Body of pancreas (tissue), 4 donors: ENCODE measurements at regions not wholly inside any gene's neighbourhood (a gene's known extent, or its start where the extent isn't known, plus 50 kb on each side); places are given as distances from the start of the nearest gene placed in this dataset.

Experiments
- ATAC-seq: fragments of 150-250 bp; one replicate; pipeline ENCODE4 v1.9.1; 2016
- DNase-seq, 4 donors: peaks; one replicate each; pipeline ENCODE4 v3.0.0-alpha.2; 2019
- H3K27ac ChIP-seq, 4 donors: fragments of 200-600 bp; sonication (generic); 1 replicate in 3 of 4; 2 replicates in 1 of 4; pipeline versions ENCODE4 v1.5.1 to v1.6.1; 2016 to 2019; ENCODE audit warnings: mild to moderate bottlenecking in 1 of 4, mixed read lengths in 1 of 4, moderate library complexity in 1 of 4
- H3K27me3 ChIP-seq, 2 donors: fragments of 200-600 bp; sonication (generic); one replicate each; pipeline ENCODE4 v1.6.0; 2016; ENCODE audit warnings: mild to moderate bottlenecking in 1 of 2
- H3K36me3 ChIP-seq, 2 donors: fragments of 200-600 bp; sonication (generic); replicated peaks in 1 of 2; 2 replicates each; pipeline ENCODE4 v1.5.1; 2016; ENCODE audit warnings: low read depth in 2 of 2; ENCODE audit not compliant: insufficient read depth in 1 of 2
- H3K4me1 ChIP-seq: fragments of 200-600 bp; sonication (generic); one replicate; pipeline ENCODE4 v1.6.0; 2016
- H3K4me3 ChIP-seq, 2 donors: fragments of 200-600 bp; sonication (generic); 1 replicate in 1 of 2; 2 replicates in 1 of 2; pipeline ENCODE4 v1.5.1; 2016 to 2019
- H3K9me3 ChIP-seq, 3 donors: fragments of 200-600 bp; sonication (generic); 1 replicate in 2 of 3; 2 replicates in 1 of 3; pipeline ENCODE4 v1.5.1; 2016
- POLR2A ChIP-seq, 3 donors: fragments of 450-650 bp; IDR thresholded peaks; one replicate each; pipeline ENCODE4 v1.6.1; 2016; ENCODE audit warnings: antibody characterized with exemption in 3 of 3, mild to moderate bottlenecking in 2 of 3
- WGBS, 2 donors: methylation state at CpG; one replicate each; pipeline ENCODE4 v1.1.5; 2017; 5-methylcytosine and 5-hydroxymethylcytosine counted together
- intact Hi-C: fragments of 100-400 bp; cut with DNase I; formaldehyde crosslinking; loops from one replicate; pipeline ENCODE4 v1.15.1; 2023
- TF ChIP-seq, protein P1 (sequence below), 7 experiments: fragments of 450-650 bp in 4 of 7; fragments of 200-600 bp in 3 of 7; sonication (generic) in 3 of 7; IDR thresholded peaks; one replicate each; pipeline ENCODE4 v1.5.1; 2016 to 2019; ENCODE audit warnings: antibody characterized with exemption in 7 of 7

DNA sequence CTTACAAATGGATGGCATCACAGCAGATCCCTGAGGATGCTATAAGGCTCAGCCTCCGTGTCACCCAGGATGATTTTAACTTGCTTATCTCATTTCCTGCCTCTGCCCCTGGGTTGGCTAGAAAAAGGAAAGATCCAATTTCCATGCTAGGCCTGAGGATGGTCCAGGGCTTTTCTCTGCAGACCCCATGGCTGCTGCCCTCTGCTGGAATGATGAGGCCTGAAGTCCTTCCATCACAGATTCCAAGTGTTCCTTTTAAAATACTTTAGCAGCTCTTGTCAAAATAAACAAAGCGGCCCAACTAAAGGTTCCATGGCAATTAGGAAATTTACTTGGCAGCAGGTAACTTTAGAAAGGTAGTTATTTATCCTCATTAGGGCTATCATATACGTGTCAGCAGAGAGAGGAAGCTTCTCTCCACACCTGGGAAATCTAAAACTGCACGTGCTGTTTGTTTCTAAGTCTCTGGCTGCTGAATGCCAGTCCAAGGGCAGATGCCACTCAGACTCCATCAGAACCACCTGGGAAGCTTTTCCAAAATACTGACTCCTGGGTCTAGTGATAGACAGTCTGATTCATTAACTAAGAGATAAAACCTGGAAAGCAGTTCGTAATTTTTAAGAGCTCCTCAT lies 401.9 kb upstream of the IL12A start:
- no peaks in the 10 kb centered on the region for H3K9me3 ChIP-seq
- H3K36me3 ChIP-seq: no peaks in the 10 kb centered on the region
- H3K4me1 ChIP-seq: no peaks in the 10 kb centered on the region
- no peak overlapping the region for H3K27ac ChIP-seq
- WGBS, 2 donors: 23 to 27% methylated on average over 5 of the region's 5 CpGs
- no peak for TF ChIP-seq POLR2A (IDR thresholded peaks at IDR 0.05)
- TF ChIP-seq, protein P1, sequence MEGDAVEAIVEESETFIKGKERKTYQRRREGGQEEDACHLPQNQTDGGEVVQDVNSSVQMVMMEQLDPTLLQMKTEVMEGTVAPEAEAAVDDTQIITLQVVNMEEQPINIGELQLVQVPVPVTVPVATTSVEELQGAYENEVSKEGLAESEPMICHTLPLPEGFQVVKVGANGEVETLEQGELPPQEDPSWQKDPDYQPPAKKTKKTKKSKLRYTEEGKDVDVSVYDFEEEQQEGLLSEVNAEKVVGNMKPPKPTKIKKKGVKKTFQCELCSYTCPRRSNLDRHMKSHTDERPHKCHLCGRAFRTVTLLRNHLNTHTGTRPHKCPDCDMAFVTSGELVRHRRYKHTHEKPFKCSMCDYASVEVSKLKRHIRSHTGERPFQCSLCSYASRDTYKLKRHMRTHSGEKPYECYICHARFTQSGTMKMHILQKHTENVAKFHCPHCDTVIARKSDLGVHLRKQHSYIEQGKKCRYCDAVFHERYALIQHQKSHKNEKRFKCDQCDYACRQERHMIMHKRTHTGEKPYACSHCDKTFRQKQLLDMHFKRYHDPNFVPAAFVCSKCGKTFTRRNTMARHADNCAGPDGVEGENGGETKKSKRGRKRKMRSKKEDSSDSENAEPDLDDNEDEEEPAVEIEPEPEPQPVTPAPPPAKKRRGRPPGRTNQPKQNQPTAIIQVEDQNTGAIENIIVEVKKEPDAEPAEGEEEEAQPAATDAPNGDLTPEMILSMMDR (IDR thresholded peaks at IDR 0.05): no peak
- no peak overlapping the region for H3K4me3 ChIP-seq
- ATAC-seq: no peak
- no peak for DNase-seq
- no peaks in the 10 kb centered on the region for H3K27me3 ChIP-seq
- intact Hi-C loops: no loop called here

DNA sequence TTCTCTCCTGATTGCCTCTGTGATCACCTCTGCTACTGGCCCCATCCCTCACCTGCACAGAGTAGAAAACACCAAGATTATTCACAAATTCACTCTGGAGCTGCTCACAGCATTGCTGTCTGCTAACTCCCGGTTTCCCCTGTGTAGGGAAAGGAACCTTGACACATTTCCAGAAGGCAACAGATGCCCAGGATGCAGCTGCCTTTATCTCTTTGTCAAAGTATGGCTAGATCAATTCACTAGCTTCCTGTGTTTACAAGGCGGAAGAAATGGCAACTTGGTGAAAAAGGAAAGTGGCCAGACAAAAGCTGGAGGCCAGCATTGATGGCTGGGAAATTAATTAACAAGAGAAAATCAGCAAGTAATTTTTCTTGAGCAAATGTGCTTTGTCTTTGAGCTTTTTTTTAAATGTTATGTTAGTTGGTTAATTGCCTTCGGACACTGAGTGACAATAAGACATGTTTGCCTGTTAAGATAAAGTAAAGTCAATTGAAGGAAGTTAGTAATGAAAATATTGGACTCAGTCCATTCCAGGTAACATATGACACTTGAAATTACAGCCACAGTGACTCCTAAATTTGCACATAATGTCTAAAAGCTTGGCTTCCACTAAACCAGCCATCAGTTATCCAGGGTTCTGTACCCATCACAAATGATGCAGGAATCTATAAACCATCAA lies 394.6 kb upstream of the IL12A start:
- H3K9me3 ChIP-seq: peaks cover 0 to under 1% (median 0%) of the 10 kb centered on the region in 3 donors
- TF ChIP-seq, protein P1 (IDR thresholded peaks at IDR 0.05): no peak
- TF ChIP-seq POLR2A (IDR thresholded peaks at IDR 0.05): no peak
- 14 to 17% methylated on average over 3 of the region's 3 CpGs for WGBS, 2 donors
- H3K4me1 ChIP-seq: no peaks in the 10 kb centered on the region
- intact Hi-C loops: no loop called here
- no peaks in the 10 kb centered on the region for H3K27me3 ChIP-seq
- H3K4me3 ChIP-seq: no peak overlapping the region
- H3K27ac ChIP-seq: no peak overlapping the region
- DNase-seq: no peak
- ATAC-seq: no peak
- no peaks in the 10 kb centered on the region for H3K36me3 ChIP-seq

DNA sequence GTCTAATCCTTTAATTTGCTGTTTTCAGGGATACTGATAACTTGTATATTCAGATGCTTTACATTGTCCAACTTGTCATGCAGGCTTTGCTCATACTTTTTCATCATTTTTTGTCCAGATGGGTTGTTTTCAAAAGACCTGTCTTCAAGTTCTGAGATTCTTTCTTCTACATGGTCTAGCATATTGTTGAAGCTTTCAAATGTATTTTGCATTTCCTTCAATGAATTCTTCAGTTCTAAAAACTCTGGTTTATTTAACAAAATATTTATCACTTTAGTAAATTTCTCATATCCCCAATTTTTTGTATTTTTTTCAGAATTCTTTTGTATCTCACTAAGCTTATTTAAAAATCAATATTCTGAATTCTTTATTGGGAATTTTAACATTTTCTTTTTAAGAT lies 388.3 kb upstream of the IL12A start:
- no peaks in the 10 kb centered on the region for H3K36me3 ChIP-seq
- intact Hi-C loops: no loop called here
- ATAC-seq (no peak), DNase-seq (no peak)
- H3K4me3 ChIP-seq: no peak overlapping the region
- peaks cover 0 to 12% (median 2%) of the 10 kb centered on the region in 3 donors for H3K9me3 ChIP-seq
- H3K4me1 ChIP-seq: no peaks in the 10 kb centered on the region
- TF ChIP-seq, protein P1 (IDR thresholded peaks at IDR 0.05): no peak
- no peak for TF ChIP-seq POLR2A (IDR thresholded peaks at IDR 0.05)
- H3K27ac ChIP-seq: no peak overlapping the region
- H3K27me3 ChIP-seq: no peaks in the 10 kb centered on the region

DNA sequence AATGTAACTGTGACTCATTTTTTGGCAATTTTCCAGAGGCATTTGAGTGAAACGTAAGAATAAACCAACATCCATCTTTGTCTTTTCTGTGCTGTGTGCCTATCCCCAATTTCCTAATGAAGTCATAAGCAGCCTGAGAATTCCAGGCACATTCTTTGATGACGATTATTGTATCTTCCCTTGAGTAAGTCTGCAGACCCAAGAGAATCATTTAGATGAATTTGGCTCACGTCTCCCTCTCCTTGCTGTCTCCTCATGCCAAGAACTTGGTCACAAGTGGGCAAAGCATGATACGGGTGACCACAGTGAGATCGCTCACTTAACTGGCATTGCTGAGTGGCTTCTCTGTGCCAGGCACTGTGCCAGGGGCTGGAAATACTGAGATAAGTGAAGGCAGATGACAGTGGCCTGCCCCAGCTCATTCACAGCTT lies 384.5 kb upstream of the IL12A start:
- intact Hi-C loops: no loop called here
- no peak for ATAC-seq
- 50 to 66% methylated on average over 5 of the region's 5 CpGs for WGBS, 2 donors
- TF ChIP-seq POLR2A (IDR thresholded peaks at IDR 0.05): no peak
- TF ChIP-seq, protein P1 (IDR thresholded peaks at IDR 0.05): no peak
- Histone ChIP-seq H3K4me1 (no peaks in the 10 kb centered on the region), H3K27me3 (no peaks in the 10 kb centered on the region), H3K36me3 (no peaks in the 10 kb centered on the region), H3K9me3 (peaks cover 0 to 11% (median 2%) of the 10 kb centered on the region in 3 donors), H3K27ac (no peak overlapping the region), H3K4me3 (no peak overlapping the region)
- no peak for DNase-seq

DNA sequence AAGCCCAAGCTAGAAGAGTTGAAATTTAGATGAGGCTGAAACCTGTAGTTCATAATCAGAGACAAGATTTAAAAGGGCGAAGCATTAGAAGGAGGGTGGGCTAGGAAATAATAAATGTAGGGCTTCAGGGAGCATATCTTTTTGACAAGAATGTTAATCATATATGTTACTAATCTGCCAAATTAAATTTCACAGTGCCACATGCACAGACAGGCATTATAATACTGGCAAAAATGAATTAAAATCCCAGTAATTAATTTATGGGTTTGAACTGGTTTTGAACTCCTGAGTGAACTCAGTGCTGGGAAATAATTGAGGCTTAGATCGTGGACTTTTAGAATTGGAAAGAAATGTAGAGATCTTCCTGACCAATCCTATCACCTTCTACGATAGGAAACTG lies 383.5 kb upstream of the IL12A start:
- peaks cover 0 to 2% (median 2%) of the 10 kb centered on the region in 3 donors for H3K9me3 ChIP-seq
- TF ChIP-seq, protein P1 (IDR thresholded peaks at IDR 0.05): no peak
- no peak for TF ChIP-seq POLR2A (IDR thresholded peaks at IDR 0.05)
- no peaks in the 10 kb centered on the region for H3K36me3 ChIP-seq
- no peak overlapping the region for H3K4me3 ChIP-seq
- H3K4me1 ChIP-seq: no peaks in the 10 kb centered on the region
- no peaks in the 10 kb centered on the region for H3K27me3 ChIP-seq
- H3K27ac ChIP-seq: no peak overlapping the region
- ATAC-seq (no peak), DNase-seq (no peak)
- intact Hi-C loops: no loop called here
- 62 to 64% methylated on average over 3 of the region's 3 CpGs for WGBS, 2 donors
